ENCODE measurements at regions not wholly inside any gene's neighbourhood (a gene's known extent, or its start where the extent isn't known, plus 50 kb on each side); places are given as distances from the start of the nearest gene placed in this dataset.

DNA sequence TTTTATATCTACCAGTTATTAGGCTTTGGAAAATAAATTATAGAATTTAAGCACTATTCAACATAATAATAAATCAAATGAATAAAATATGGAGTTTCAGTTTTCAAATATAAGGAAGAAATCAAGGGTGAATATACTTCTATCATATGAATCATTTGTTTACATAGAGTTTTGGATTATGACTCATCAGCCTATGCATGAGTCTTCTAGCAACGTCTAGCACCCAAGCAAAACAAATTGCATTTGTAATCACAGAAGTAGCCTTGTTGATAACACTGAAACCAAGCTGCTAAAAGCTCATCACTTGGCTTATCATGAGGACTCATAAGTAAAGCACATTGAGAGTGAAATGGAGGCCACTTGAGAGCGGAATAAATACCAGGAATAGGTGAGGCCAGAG, 434.6 kb downstream of the PCDH11X start:
- TF ChIP-seq, protein P1, sequence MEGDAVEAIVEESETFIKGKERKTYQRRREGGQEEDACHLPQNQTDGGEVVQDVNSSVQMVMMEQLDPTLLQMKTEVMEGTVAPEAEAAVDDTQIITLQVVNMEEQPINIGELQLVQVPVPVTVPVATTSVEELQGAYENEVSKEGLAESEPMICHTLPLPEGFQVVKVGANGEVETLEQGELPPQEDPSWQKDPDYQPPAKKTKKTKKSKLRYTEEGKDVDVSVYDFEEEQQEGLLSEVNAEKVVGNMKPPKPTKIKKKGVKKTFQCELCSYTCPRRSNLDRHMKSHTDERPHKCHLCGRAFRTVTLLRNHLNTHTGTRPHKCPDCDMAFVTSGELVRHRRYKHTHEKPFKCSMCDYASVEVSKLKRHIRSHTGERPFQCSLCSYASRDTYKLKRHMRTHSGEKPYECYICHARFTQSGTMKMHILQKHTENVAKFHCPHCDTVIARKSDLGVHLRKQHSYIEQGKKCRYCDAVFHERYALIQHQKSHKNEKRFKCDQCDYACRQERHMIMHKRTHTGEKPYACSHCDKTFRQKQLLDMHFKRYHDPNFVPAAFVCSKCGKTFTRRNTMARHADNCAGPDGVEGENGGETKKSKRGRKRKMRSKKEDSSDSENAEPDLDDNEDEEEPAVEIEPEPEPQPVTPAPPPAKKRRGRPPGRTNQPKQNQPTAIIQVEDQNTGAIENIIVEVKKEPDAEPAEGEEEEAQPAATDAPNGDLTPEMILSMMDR (IDR thresholded peaks at IDR 0.05; ENCODE audit: low read depth, low read length, missing input control): no peak
- TF ChIP-seq RAD21 (IDR thresholded peaks at IDR 0.05) (no peak), RXRA (IDR thresholded peaks at IDR 0.05) (no peak), HNF4G (IDR thresholded peaks at IDR 0.05) (no peak)

All from liver (tissue), 3 donors.